ENCODE measurements at regions not wholly inside any gene's neighbourhood (a gene's known extent, or its start where the extent isn't known, plus 50 kb on each side); places are given as distances from the start of the nearest gene placed in this dataset.

GRCh38 chr21:32113486-32113885 lies 165.4 kb downstream of the MIS18A start:
- H3K4me1 ChIP-seq: no peaks in the 10 kb centered on the region
- intact Hi-C loops (cut with DNase I): no loop called here
- no peak overlapping the region for H3K4me3 ChIP-seq
- no peak for TF ChIP-seq POLR2A (IDR thresholded peaks at IDR 0.05)
- TF ChIP-seq, protein P1, sequence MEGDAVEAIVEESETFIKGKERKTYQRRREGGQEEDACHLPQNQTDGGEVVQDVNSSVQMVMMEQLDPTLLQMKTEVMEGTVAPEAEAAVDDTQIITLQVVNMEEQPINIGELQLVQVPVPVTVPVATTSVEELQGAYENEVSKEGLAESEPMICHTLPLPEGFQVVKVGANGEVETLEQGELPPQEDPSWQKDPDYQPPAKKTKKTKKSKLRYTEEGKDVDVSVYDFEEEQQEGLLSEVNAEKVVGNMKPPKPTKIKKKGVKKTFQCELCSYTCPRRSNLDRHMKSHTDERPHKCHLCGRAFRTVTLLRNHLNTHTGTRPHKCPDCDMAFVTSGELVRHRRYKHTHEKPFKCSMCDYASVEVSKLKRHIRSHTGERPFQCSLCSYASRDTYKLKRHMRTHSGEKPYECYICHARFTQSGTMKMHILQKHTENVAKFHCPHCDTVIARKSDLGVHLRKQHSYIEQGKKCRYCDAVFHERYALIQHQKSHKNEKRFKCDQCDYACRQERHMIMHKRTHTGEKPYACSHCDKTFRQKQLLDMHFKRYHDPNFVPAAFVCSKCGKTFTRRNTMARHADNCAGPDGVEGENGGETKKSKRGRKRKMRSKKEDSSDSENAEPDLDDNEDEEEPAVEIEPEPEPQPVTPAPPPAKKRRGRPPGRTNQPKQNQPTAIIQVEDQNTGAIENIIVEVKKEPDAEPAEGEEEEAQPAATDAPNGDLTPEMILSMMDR (IDR thresholded peaks at IDR 0.05): no peak
- ATAC-seq (no peak), DNase-seq (no peak)
- no peaks in the 10 kb centered on the region for H3K9me3 ChIP-seq
- no peaks in the 10 kb centered on the region for H3K36me3 ChIP-seq
- no peaks in the 10 kb centered on the region for H3K27me3 ChIP-seq
- no peak overlapping the region for H3K27ac ChIP-seq
- WGBS (ENCODE audit: insufficient coverage, low coverage, low lambda C conversion rate, missing lambda C conversion rate): 47% methylated on average over 1 of the region's 3 CpGs

- WGBS (ENCODE audit: insufficient coverage, low coverage, low lambda C conversion rate, missing lambda C conversion rate): 40% methylated on average over 1 of the region's 1 CpG
- no peak overlapping the region for H3K4me3 ChIP-seq
- intact Hi-C loops (cut with DNase I): no loop called here
Measured at GRCh38 chr21:32112195-32112594, 166.7 kb downstream of the MIS18A start.

DNA sequence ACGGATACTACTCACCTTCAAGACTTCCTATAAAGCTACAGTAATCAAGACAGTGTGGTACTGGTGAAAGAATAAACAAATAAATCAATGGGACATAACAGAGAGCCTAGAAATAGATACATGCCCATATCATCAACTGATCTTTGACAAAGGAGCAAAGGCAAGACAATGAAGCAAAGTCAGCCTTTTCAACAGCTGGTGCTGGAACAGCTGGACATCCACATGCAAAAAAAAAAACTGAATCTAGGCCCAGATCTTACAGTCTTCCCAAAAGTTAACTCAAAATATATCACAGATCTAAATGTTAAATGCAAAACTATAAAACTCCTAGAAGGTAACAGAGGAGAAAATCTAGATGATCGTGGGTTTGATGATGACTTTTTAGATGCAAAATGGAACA lies 170.3 kb downstream of the MIS18A start:
- no peak for DNase-seq
- TF ChIP-seq, protein P1 (IDR thresholded peaks at IDR 0.05): no peak
- no peak for TF ChIP-seq POLR2A (IDR thresholded peaks at IDR 0.05)
- H3K27ac ChIP-seq: no peak overlapping the region
- intact Hi-C loops (cut with DNase I): no loop called here
- no peaks in the 10 kb centered on the region for H3K9me3 ChIP-seq
- no peaks in the 10 kb centered on the region for H3K36me3 ChIP-seq
- no peak for ATAC-seq
- H3K4me1 ChIP-seq: no peaks in the 10 kb centered on the region
- no peaks in the 10 kb centered on the region for H3K27me3 ChIP-seq
- H3K4me3 ChIP-seq: no peak overlapping the region
- WGBS (ENCODE audit: insufficient coverage, low coverage, low lambda C conversion rate, missing lambda C conversion rate): 81% methylated on average over 2 of the region's 2 CpGs

More at GRCh38 chr21:32112195-32112594, 166.7 kb downstream of the MIS18A start:
- H3K27me3 ChIP-seq: no peaks in the 10 kb centered on the region
- no peak overlapping the region for H3K27ac ChIP-seq
- H3K36me3 ChIP-seq: no peaks in the 10 kb centered on the region
- H3K4me1 ChIP-seq: no peaks in the 10 kb centered on the region
- ATAC-seq (no peak), DNase-seq (no peak)
- H3K9me3 ChIP-seq: no peaks in the 10 kb centered on the region
- TF ChIP-seq, protein P1 (IDR thresholded peaks at IDR 0.05): no peak
- TF ChIP-seq POLR2A (IDR thresholded peaks at IDR 0.05): no peak

- Histone ChIP-seq H3K4me3 (no peak overlapping the region), H3K4me1 (no peaks in the 10 kb centered on the region), H3K36me3 (no peaks in the 10 kb centered on the region), H3K27me3 (no peaks in the 10 kb centered on the region), H3K9me3 (no peaks in the 10 kb centered on the region), H3K27ac (no peak overlapping the region)
- DNase-seq (no peak), ATAC-seq (no peak)
- intact Hi-C loops (cut with DNase I): no loop called here
- TF ChIP-seq, protein P1 (IDR thresholded peaks at IDR 0.05): no peak
- TF ChIP-seq POLR2A (IDR thresholded peaks at IDR 0.05): no peak
- 40% methylated on average over 1 of the region's 1 CpG for WGBS (ENCODE audit: insufficient coverage, low coverage, low lambda C conversion rate, missing lambda C conversion rate)
Measured at GRCh38 chr21:32103361-32103760, 175.5 kb downstream of the MIS18A start.

- TF ChIP-seq POLR2A (IDR thresholded peaks at IDR 0.05): no peak
- TF ChIP-seq, protein P1 (IDR thresholded peaks at IDR 0.05): no peak
- Histone ChIP-seq H3K27ac (no peak overlapping the region), H3K27me3 (no peaks in the 10 kb centered on the region), H3K9me3 (no peaks in the 10 kb centered on the region), H3K36me3 (no peaks in the 10 kb centered on the region), H3K4me3 (no peak overlapping the region), H3K4me1 (no peaks in the 10 kb centered on the region)
- intact Hi-C loops (cut with DNase I): no loop called here
- 78% methylated on average over 1 of the region's 1 CpG for WGBS (ENCODE audit: insufficient coverage, low coverage, low lambda C conversion rate, missing lambda C conversion rate)
- DNase-seq (no peak), ATAC-seq (no peak)
Measured at GRCh38 chr21:32102426-32102825, 176.4 kb downstream of the MIS18A start.
